ENCODE measurements at regions not wholly inside any gene's neighbourhood (a gene's known extent, or its start where the extent isn't known, plus 50 kb on each side); places are given as distances from the start of the nearest gene placed in this dataset.

- no peaks in the 10 kb centered on the region for H3K36me3 ChIP-seq (ENCODE audit: control insufficient read depth, insufficient read depth, low read length)
- H3K4me3 ChIP-seq (ENCODE audit: low read depth, low read length), result no peak overlapping the region
- no peak for TF ChIP-seq CTCF (IDR thresholded peaks at IDR 0.05; ENCODE audit: insufficient read depth, low read length, severe bottlenecking)
- no peaks in the 10 kb centered on the region for H3K27me3 ChIP-seq (ENCODE audit: control insufficient read depth, insufficient read depth, low read length)
- DNase-seq (ENCODE audit: low read depth) (no peak), FAIRE-seq (no peak)
Observed at GRCh38 chr6:21909321-21909720, 315.8 kb downstream of the SOX4 start.

GRCh38 chr6:21911208-21911607, 317.7 kb downstream of the SOX4 start:
- no peak for FAIRE-seq
- TF ChIP-seq CTCF (IDR thresholded peaks at IDR 0.05; ENCODE audit: insufficient read depth, low read length, severe bottlenecking), result no peak
- Histone ChIP-seq H3K36me3 (ENCODE audit: control insufficient read depth, insufficient read depth, low read length) (no peaks in the 10 kb centered on the region), H3K4me3 (ENCODE audit: low read depth, low read length) (no peak overlapping the region), H3K27me3 (ENCODE audit: control insufficient read depth, insufficient read depth, low read length) (no peaks in the 10 kb centered on the region)
- no peak for DNase-seq (ENCODE audit: low read depth)

GRCh38 chr6:21912151-21912832, 318.7 kb downstream of the SOX4 start:
- FAIRE-seq (no peak), DNase-seq (ENCODE audit: low read depth) (no peak)
- Histone ChIP-seq H3K27me3 (ENCODE audit: control insufficient read depth, insufficient read depth, low read length) (no peaks in the 10 kb centered on the region), H3K36me3 (ENCODE audit: control insufficient read depth, insufficient read depth, low read length) (no peaks in the 10 kb centered on the region), H3K4me3 (ENCODE audit: low read depth, low read length) (no peak overlapping the region)
- TF ChIP-seq CTCF (IDR thresholded peaks at IDR 0.05; ENCODE audit: insufficient read depth, low read length, severe bottlenecking), result no peak

GRCh38 chr6:21914121-21914973, 320.8 kb downstream of the SOX4 start:
- TF ChIP-seq CTCF (IDR thresholded peaks at IDR 0.05; ENCODE audit: insufficient read depth, low read length, severe bottlenecking), result no peak
- FAIRE-seq (no peak), DNase-seq (ENCODE audit: low read depth) (peak; percentile 76)
- H3K36me3 ChIP-seq (ENCODE audit: control insufficient read depth, insufficient read depth, low read length), result no peaks in the 10 kb centered on the region
- no peak overlapping the region for H3K4me3 ChIP-seq (ENCODE audit: low read depth, low read length)
- no peaks in the 10 kb centered on the region for H3K27me3 ChIP-seq (ENCODE audit: control insufficient read depth, insufficient read depth, low read length)

- no peak for TF ChIP-seq CTCF (IDR thresholded peaks at IDR 0.05; ENCODE audit: insufficient read depth, low read length, severe bottlenecking)
- FAIRE-seq, result no peak
- Histone ChIP-seq H3K36me3 (ENCODE audit: control insufficient read depth, insufficient read depth, low read length) (no peaks in the 10 kb centered on the region), H3K4me3 (ENCODE audit: low read depth, low read length) (no peak overlapping the region), H3K27me3 (ENCODE audit: control insufficient read depth, insufficient read depth, low read length) (no peaks in the 10 kb centered on the region)
- DNase-seq (ENCODE audit: low read depth), result peak; percentile 66
Observed at GRCh38 chr6:21915707-21916260, 322.2 kb downstream of the SOX4 start.

Measured in bronchial epithelial cell (primary cell).